GM21717 (cell line): ENCODE measurements at regions not wholly inside any gene's neighbourhood (a gene's known extent, or its start where the extent isn't known, plus 50 kb on each side); places are given as distances from the start of the nearest gene placed in this dataset.
"Not testable (repeated sequence)": the region's sequence is repeated elsewhere in the genome, so short reads cannot be mapped to it uniquely, and the experiment has no call there.

ENCODE experiments used
- ATAC-seq: cut with Tn5 transposase; IDR thresholded peaks from one replicate; pipeline ENCODE4 v1.9.1; 2021; ENCODE audit warnings: mild to moderate bottlenecking, moderate library complexity; ENCODE audit not compliant: unreplicated experiment

DNA sequence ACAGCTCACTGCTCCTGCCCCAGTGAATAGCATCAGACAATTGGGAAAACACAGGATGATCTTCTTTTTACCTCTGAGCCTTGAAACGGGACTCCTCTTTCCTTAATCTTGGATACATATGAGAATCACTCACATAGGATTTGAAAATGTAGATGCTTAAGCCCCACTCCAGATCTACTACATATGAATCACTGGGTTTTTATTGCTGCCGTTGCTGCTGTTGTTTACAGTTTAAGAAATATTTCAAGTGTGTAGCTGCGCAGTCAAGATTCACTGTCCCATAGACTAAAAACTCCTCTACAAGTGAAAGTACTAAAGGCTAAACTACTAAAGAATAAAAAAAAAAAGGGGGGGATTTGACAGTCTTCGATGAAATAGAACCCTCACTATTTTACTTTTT lies 765.9 kb downstream of the NTRK3 start:
- ATAC-seq: no peak

DNA sequence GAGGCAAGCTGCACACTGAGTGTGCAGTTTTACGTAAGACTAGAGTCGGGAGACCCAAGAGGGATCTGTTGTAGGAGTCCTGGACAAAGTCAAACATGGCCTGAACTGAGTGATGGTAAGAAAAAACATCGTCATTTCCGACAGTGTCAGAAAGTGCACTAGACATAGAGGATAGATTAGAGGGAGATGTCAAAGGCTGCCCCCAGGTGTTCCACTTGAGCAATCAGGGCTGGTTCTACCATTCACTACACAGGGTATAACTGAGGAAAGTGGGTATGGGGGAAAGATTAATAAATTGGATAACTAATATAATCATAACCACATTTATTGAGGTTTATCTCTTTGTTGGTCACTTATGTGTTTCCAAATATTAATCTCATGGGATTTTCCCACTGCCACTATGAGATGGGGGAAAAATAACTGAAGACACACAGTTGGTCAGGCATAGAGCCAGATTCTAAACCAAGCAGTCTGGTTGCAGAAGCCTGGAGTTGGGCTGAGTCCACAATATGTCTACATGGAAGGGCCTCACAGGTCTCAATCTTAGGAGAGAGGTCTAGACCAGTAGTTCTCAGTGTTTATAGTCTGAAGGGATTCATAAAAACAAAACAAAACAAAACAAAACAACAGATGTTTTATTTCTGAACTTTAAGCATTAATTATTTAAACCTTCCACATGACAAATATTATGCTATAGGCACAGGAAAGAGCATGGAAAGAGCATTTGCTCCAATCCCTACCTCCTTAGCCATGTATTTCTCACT lies 766.5 kb downstream of the NTRK3 start:
- no peak for ATAC-seq

DNA sequence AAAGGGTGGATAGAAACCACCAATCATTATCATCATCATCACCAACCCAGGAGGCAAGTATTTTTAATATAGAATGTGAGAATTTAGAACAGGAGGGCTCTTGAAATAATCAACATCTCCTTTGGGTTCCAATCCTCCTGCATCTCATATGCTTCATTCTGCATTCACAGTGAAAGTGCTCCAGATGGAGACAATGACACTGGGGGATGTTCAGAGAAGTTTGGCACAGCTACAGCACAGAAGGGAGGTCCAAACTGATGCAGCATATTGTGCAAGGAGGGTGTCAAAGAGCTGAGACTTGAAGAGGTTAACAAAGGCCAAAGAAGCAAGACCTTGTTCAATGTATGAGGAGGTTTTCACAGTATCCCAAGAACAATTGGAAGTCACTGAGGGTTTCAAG lies 767.1 kb downstream of the NTRK3 start:
- no peak for ATAC-seq

DNA sequence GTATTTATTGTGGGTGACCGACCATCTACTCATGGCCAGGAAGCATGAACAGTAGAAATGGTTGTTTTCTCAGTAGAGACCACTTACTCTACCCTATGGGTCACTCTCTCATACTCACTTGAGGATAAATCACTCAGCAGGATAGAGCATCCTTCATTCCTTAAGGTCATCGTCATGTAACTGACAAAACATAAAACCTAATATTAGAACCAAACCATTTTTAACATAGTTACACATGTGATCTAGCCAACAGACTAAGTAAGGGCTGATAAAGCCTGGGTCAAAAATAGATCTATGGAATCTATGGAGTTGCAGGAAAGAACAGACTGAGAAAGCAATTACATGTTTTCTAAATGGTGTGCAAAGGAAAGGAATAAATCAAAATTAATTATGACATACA lies 769.1 kb downstream of the NTRK3 start:
- no peak for ATAC-seq

DNA sequence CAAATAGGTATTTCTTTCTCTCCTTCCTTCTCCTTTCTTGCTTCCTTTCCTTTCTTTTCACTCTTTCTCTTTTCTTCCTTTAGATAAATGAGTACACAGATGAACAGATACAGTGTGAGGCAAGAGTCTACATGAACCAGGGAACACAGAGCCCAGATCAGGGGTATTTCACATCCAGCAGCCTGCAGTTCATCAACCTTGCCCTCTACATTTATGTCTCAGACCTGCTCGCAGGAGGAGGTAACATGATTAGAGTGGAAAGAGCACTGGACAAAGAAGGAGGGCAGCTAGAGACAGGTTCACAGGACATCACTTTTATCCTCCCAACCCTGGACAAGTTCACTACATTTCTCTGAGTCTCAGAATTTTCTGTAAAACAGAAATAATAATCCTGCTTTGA lies 773.1 kb downstream of the NTRK3 start:
- ATAC-seq: no peak

DNA sequence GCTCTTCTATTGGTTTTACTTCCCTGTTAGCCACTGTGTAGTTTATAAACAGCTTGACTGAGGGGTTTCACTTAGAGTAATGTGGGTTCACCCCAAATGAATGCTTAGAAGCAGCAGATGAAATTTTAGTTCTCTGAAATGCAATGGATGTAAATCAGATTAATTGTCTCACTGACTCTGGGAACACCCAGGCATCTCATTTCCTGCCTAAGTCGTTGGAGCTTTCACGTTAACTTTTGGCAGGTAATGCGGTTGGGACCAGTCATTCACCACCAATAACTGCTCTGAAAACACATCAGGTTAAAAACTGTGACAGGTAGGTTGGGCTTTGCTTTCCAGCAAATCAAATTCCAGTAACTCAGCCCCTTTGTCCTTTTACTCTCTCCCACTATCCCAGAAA lies 775.4 kb downstream of the NTRK3 start:
- ATAC-seq: no peak

DNA sequence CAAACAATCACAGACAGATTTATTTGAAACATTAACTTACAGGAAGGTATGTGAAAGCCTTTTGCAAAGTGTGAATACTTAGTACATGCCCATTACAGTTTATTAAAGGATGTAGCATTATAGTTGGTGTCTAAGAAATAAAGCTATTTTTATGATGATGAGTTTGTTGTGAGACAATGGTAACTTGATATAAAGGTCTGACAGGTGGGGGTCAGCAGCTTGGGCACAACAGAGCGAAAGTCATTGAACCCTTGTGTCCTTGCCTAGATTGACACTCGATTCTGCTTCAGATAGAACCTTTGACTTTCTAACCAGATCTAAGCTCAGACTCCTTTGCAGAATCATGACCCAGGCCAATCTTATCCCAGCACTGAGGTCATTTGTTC lies 777.9 kb downstream of the NTRK3 start:
- ATAC-seq: no peak

DNA sequence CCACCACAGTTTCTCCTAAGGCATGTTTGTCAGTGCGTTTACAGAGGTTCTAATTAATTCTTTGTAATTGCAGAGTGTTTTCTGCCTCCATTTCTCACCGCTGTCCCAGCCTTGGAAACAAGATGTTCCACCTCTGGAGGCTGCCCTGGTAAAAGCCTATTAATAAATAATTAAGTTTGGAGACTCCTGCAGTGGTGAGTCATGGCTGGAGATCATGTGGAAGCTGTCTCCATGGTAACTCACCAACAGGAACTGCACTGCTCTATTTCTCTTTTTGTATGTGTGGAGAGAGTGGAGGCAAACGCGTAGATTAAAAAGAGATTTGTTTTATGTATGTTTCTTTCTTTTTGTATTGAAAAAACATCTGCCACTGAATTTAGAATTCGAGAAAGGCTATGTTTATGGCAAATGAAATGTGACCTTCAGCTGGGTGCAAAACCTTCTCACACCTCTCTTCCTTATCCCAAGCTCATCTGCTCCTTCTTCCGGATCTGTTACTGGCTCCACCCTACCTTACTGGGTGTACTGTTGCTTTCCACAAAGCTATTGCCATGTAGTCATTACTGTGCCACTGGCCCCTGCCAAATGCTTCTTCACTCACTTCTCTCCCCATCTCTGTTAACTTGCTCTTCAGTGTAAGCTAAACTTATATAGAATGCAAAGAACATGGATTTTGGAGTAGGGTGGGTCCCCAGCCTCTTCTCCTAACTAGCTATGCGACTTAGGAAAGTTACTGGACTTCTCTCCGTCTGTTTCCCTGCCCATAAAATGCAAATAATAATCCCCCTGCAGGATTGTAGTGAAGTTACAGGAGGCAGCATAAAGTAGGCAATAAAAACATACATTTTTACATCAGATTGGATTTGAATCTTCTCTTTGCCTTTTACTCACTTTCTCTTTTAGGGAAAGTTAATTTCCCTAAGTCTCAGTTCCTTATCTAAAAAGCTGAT lies 778.5 kb downstream of the NTRK3 start:
- ATAC-seq: no peak

DNA sequence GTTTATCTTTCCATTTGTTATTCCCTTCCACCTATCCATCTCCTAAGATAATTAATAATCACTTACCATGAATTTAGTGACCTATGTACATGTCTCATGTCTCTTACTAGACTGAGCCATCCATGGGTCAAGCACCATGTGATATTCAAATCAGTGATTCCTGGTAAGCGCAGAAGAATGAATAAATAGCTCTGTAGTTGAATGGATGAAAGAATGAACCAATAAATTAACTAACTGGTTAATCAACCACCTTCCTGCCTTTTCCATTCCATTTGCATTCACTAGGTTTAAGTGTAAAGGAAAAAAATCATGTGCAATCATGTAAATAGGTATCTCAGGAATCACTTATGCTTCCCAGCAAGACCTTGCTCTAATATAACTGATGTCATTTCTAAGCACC lies 779.5 kb downstream of the NTRK3 start:
- no peak for ATAC-seq

DNA sequence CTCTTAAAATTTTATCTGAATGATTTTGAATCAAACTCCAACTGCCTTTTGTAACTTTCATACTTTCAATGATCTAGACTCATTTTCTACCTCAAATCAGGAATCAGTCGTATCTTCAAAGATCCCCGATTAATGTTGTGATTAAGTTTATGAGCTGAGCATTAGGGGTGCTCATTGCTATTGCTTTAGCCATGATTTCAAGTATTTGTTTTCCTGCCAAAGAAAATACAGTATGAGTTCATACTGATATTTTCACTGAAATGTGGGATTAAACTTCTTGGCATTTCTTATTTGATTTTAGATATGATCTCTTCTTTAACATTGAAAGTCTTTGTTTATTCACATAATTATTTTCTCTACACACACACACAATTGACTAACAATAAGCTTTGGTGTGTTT lies 785.6 kb downstream of the NTRK3 start:
- ATAC-seq: no peak

DNA sequence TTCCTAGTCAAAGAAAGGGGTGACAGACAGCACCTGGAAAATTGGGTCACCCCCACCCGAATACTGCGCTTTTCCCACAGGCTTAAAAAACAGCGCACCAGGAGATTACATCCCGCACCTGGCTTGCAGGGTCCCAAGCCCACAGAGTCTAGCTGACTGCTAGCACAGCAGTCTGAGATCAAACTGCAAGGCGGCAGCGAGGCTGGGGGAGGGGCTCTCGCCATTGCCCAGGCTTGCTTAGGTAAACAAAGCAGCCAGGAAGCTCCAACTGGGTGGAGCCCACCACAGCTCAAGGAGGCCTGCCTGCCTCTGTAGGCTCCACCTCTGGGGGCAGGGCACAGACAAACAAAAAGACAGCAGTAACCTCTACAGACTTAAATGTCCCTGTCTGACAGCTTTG lies 792.6 kb downstream of the NTRK3 start:
- ATAC-seq: not testable (repeated sequence)

DNA sequence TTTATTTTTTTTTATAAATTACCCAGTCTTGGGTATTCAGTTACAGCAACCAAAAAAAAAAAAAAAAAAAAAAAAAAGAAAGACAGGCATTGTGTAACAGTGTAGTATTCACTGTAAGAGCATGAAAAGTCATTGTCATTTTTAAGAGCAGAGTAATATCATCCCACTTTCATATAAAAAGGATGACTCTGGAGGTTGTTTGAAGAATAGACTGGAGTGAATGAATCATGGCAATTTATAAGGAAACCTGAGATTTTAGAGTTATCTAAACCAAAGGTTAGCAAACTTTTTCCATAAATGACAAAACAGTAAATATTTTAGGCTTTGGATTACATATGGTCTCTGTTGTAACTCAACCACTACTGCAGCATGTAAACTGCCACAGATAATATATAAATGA lies 794.9 kb downstream of the NTRK3 start:
- no peak for ATAC-seq

DNA sequence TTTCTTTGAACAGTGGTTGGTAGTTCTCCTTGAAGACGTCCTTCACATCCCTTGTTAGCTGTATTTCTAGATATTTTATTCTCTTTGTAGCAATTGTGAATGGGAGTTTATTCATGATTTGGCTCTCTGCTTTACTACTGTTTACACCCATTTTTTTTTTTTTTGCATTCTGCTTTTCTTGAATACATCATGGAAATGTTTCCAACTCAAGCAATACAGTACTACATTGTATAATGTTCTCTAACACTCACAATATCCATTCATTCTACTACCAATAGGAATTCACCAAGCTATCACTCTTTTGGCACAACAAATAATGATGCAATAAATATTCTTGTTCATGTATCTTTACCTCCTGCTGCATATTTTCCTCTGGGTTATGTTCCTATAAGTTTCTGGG lies 801.7 kb downstream of the NTRK3 start:
- ATAC-seq: no peak

DNA sequence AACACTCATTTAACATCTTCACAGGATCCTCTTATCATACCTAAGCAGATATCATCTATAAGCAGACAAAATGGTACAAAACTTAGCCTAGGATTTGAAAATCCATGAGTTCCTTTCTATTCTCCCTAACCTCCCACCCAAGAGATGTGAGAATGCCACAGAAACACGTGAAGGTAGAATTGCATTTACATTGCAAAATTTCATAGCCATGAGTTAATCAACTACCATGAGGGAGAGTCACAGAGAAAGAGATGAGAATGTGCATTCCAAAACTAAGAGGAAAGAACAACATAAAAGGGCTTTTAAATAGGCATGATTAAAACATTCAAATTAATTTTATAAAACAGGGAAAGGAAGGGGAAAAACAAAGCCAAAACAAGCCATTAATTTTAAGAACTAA lies 806.2 kb downstream of the NTRK3 start:
- ATAC-seq: no peak

DNA sequence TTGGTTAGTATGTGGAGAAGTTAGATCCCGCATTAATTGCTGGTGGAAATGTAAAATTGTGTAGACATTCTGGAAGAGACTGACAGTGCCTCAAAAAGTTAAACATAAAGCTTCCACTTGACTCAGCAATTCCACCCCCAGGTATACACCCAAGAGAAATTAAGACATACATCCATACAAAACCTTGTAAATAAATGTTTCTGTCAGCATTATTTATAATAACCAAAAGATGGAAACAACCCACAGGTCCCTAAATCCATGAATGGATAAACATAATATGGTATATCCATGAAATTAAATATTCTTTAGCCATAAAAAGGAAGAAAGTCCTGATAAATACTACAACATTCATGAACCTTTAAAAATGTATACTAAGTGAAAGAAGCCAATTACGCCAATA lies 817.4 kb downstream of the NTRK3 start:
- no peak for ATAC-seq

DNA sequence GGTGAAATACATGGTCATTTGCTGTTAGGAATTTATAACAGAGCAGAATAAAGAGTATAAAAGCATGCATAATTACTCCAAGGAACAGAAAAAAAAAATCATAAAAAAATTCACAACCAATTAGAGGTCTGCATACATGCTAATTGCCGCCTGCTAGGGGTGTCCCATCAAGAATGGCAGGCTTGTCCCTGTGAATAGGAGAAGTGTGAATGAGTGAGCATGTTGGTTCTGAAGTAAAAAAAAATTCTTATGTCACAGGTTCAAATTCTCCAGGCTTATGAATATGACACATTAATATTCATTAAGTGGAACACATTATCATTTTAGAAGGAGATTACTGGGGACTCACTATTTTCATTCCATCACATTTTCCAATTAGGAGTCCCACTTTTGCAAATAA lies 822.7 kb downstream of the NTRK3 start:
- ATAC-seq: no peak

DNA sequence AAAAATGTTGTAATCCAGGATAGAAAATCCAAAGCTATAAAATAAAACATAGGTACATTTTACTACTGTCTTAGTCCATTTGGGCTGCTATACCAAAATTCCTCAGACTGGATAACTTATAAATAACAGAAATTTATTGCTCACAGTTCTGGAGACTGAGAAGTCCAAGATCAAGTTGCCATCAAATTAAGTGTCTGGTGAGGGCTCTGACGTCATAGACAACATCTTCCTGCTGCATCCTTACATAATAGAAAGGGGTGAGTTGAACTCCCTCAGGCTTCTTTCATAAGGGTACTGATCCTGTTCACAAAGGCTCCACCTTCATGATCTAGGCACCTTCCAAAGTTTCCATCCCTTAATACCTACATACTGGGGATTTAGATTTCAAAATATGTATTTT lies 826.8 kb downstream of the NTRK3 start:
- no peak for ATAC-seq

DNA sequence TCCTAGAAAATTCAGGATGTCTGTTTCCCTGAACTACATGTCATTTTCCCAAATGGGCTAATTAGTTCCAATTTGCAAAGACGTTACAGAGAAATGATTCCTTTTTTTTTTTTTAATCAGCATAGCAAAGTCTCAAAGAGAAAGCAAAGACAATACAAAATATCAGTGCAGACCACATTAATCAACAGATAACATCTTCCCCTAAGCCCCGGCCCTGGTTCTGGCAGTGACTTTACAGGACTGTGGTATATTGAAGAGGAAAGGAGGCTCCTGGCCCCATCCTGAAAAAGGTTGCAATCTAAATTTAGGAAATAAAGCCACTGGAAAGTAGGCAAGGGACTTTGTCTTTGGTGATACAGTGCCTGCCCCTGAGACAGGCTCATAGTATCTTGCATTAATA lies 836.5 kb downstream of the NTRK3 start:
- ATAC-seq: no peak

DNA sequence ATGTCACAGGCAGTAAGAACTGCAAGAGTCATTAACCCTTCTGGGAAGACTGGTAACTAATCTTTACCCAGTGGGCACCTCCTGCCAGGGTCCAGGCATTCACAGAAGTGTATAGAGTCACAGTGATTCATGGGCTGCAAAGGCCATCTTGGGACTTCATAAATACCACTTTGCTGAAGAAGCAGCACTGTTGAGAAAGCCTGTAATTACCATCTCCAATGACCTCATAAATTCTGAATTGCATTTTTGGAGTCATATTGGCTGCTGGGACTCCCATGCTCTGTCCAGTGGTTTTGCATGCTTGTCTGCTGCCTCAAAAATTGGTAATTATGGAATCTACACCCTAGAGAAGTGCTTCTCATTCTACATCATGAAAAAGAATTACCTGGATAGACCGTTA lies 837.2 kb downstream of the NTRK3 start:
- ATAC-seq: no peak

DNA sequence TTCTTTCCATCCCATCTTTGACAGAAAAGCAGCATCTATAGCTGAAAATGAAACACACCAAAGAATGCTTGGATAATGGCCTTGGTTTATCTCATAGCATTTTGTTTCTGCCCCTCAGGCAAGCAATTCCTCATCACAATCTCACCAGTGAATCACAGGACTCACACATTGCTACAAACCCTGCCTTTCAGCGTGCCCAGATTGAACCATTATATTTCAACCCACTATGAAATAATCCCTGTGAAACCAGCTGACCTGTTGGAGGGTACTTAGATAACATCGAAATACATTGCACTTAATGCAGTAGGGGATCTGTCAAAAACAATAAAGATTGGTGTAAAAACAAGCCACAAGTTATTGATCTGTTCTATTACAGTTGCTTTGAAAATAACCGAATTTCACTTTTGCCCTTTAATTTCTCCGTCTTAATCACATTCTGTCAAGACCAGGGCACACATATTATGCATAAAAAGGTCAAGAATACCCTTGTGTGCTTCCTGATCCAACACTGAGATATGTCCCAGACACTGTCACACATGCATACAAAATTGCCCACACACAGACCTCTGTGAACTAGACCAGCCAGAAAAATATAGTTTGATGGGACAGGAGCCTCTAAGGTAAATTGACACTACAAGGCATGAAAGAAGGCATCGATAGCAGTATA lies 839.8 kb downstream of the NTRK3 start:
- ATAC-seq: no peak

DNA sequence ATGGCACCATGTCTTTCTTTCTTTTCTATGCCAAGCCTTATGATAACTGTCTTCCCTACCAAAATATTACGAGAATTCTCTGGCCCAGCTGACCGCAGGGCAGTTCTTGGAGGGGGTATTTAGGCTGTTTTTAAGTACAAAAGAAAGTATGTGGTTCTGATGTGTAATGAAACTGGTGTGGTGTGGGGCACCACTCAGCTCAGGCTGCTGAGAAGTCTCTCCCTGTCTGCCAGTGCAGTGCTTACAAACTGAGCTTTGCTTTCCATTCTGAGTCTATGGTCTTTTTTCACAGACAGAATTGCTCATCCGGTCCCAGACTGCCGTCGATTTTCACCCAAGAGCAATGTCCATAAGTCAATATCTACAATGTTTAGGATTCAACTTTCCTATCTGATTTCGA lies 847.6 kb downstream of the NTRK3 start:
- ATAC-seq: no peak

DNA sequence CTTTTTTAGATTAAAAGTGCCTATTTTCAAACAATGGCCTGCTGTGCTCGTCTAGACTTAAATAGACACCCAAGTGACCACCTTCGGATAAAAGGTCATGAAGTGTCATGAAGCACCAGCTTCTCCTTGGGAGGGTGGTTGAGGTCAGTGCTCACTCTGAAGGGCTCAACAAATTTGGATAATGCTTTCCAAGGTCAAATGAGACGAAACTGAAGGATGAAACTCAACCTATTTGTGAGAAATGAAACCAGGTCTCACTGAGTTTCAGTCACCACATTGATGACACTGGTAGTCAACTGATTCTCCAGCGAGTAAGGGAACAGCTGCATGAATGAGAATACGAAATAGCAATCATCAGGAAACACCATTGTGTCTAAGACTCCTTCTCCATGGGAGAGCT lies 852.6 kb downstream of the NTRK3 start:
- no peak for ATAC-seq
